Kidney epithelial cell (primary cell): ENCODE measurements at regions not wholly inside any gene's neighbourhood (a gene's known extent, or its start where the extent isn't known, plus 50 kb on each side); places are given as distances from the start of the nearest gene placed in this dataset.

Source experiments
- DNase-seq: peaks from one replicate; pipeline ENCODE4 v3.0.0-alpha.2; 2010; ENCODE audit warnings: low read depth
- H3K27me3 ChIP-seq: 2 replicates; pipeline ENCODE4 v1.6.0; 2011; ENCODE audit warnings: low read length; ENCODE audit not compliant: control insufficient read depth, insufficient read depth
- H3K36me3 ChIP-seq: 2 replicates; pipeline ENCODE4 v1.5.1; 2011; ENCODE audit warnings: low read length; ENCODE audit not compliant: control insufficient read depth, insufficient read depth
- H3K4me3 ChIP-seq: 2 replicates; pipeline ENCODE4 v1.5.1; 2011; ENCODE audit warnings: low read depth, mild to moderate bottlenecking, control low read depth, low read length
- CTCF ChIP-seq: IDR thresholded peaks from 2 replicates; pipeline ENCODE4 v1.5.1; 2011; ENCODE audit warnings: mild to moderate bottlenecking, moderate library complexity, low read length, control low read depth, inconsistent platforms; ENCODE audit not compliant: insufficient read depth, poor library complexity, severe bottlenecking

GRCh38 chr10:111338805-111339204, 262.0 kb downstream of the ADRA2A start:
- no peak for TF ChIP-seq CTCF
- H3K36me3 ChIP-seq, result no peaks in the 10 kb centered on the region
- no peak overlapping the region for H3K4me3 ChIP-seq
- H3K27me3 ChIP-seq, result no peaks in the 10 kb centered on the region
- no peak for DNase-seq

GRCh38 chr10:111344804-111345203, 268.0 kb downstream of the ADRA2A start:
- no peak for DNase-seq
- no peaks in the 10 kb centered on the region for H3K36me3 ChIP-seq
- peak; percentile 13 for TF ChIP-seq CTCF
- no peaks in the 10 kb centered on the region for H3K27me3 ChIP-seq
- no peak overlapping the region for H3K4me3 ChIP-seq

- H3K36me3 ChIP-seq, result no peaks in the 10 kb centered on the region
- TF ChIP-seq CTCF, result no peak
Observed at GRCh38 chr10:111347386-111348013, 270.7 kb downstream of the ADRA2A start.

GRCh38 chr10:111348076-111348475, 271.2 kb downstream of the ADRA2A start:
- no peaks in the 10 kb centered on the region for H3K36me3 ChIP-seq
- no peak for TF ChIP-seq CTCF
- H3K4me3 ChIP-seq, result no peak overlapping the region
- no peaks in the 10 kb centered on the region for H3K27me3 ChIP-seq
- no peak for DNase-seq

More at GRCh38 chr10:111347386-111348013, 270.7 kb downstream of the ADRA2A start:
- Histone ChIP-seq H3K4me3 (no peak overlapping the region), H3K27me3 (no peaks in the 10 kb centered on the region)
- DNase-seq, result no peak

GRCh38 chr10:111354859-111355258, 278.0 kb downstream of the ADRA2A start:
- no peaks in the 10 kb centered on the region for H3K36me3 ChIP-seq
- H3K27me3 ChIP-seq, result no peaks in the 10 kb centered on the region
- no peak for DNase-seq
- TF ChIP-seq CTCF, result no peak
- no peak overlapping the region for H3K4me3 ChIP-seq

GRCh38 chr10:111356571-111356970, 279.7 kb downstream of the ADRA2A start:
- no peak for DNase-seq
- H3K36me3 ChIP-seq, result no peaks in the 10 kb centered on the region
- H3K4me3 ChIP-seq, result no peak overlapping the region
- TF ChIP-seq CTCF, result no peak
- no peaks in the 10 kb centered on the region for H3K27me3 ChIP-seq
